HepG2 (cell line): ENCODE measurements at regions not wholly inside any gene's neighbourhood (a gene's known extent, or its start where the extent isn't known, plus 50 kb on each side); places are given as distances from the start of the nearest gene placed in this dataset.

Experiments
- ATAC-seq: fragments of 200-7000 bp; cut with Tn5 transposase; 3 replicates; pipeline ENCODE4 v1.9.1; 2020; ENCODE audit warnings: mild to moderate bottlenecking, moderate library complexity
- BruUV-seq: library from RNA; stranded (reverse); fragments of 400-500 nt; replicated peaks from 2 replicates; lab custom pipeline; 2021; lab: Mats Ljungman, UMichigan
- CTCF ChIA-PET: fragments of 300-600 bp; formaldehyde crosslinking; extraction: SDS; loops from one replicate; lab custom pipeline; 2021; ENCODE audit warnings: low total read pairs, inconsistent platforms, low intra/inter-chr PET ratio; lab: Yijun Ruan, JAX
- POLR2A ChIA-PET: fragments of 350-600 bp; sonication (Branson Sonifier 250); formaldehyde crosslinking; loops from one replicate; lab custom pipeline; 2020; ENCODE audit warnings: antibody characterized with exemption, inconsistent platforms; lab: Yijun Ruan, JAX
- DNase-seq: peaks from one replicate; pipeline ENCODE4 v3.0.0-alpha.2; 2015; ENCODE audit warnings: low spot score
- FAIRE-seq: peaks from 3 replicates; lab custom pipeline; 2011; peaks lifted over from hg19 to GRCh38; lab: Jason Lieb, UNC
- H2AFZ ChIP-seq: one replicate; pipeline ENCODE4 v1.6.1; 2011; ENCODE audit warnings: low read length, inconsistent platforms
- H3K27ac ChIP-seq: fragments of 300-600 bp; 3 replicates; pipeline ENCODE4 v1.8.0; 2011; ENCODE audit warnings: mixed run types, mild to moderate bottlenecking, mixed read lengths, low read length, inconsistent platforms; ENCODE audit not compliant: insufficient read depth; ENCODE audit errors: extremely low read length
- H3K27me3 ChIP-seq, 2 experiments: fragments of 200-600 bp in 1 of 2; 2 replicates in 1 of 2; 3 replicates in 1 of 2; pipeline versions ENCODE4 v1.6.0 to v1.8.0; 2011; ENCODE audit warnings: low read length in 2 of 2, mild to moderate bottlenecking in 2 of 2, moderate library complexity in 2 of 2, inconsistent platforms in 1 of 2; ENCODE audit not compliant: insufficient read depth in 2 of 2, control insufficient read depth in 1 of 2
- H3K36me3 ChIP-seq, 2 experiments: fragments of 200-600 bp in 1 of 2; replicated peaks in 1 of 2; 2 replicates in 1 of 2; 3 replicates in 1 of 2; pipeline versions ENCODE4 v1.5.1 to v1.8.0; 2011; ENCODE audit warnings: low read length in 2 of 2, inconsistent platforms in 1 of 2; ENCODE audit not compliant: insufficient read depth in 2 of 2, control insufficient read depth in 1 of 2
- H3K4me1 ChIP-seq: 2 replicates; pipeline ENCODE4 v1.5.1; 2012; ENCODE audit warnings: low read length, inconsistent platforms; ENCODE audit not compliant: insufficient read depth
- H3K4me2 ChIP-seq: 2 replicates; pipeline ENCODE4 v1.6.0; 2011; ENCODE audit warnings: low read depth, low read length, inconsistent platforms
- H3K4me3 ChIP-seq, 3 experiments: fragments of 200-600 bp in 1 of 3; sonication (generic), shearing (Covaris generic) in 1 of 3; replicated peaks in 1 of 3; 2 replicates each; pipeline ENCODE4 v1.5.1; 2011 to 2016; ENCODE audit warnings: low read length in 3 of 3, inconsistent platforms in 2 of 3, low read depth in 2 of 3, mild to moderate bottlenecking in 2 of 3, control low read depth in 1 of 3, mixed read lengths in 1 of 3; ENCODE audit not compliant: insufficient read depth in 1 of 3
- H3K79me2 ChIP-seq: one replicate; pipeline ENCODE4 v1.6.1; 2011; ENCODE audit warnings: low read length, inconsistent platforms; ENCODE audit not compliant: insufficient read depth
- H3K9ac ChIP-seq: 2 replicates; pipeline ENCODE4 v1.6.0; 2011; ENCODE audit warnings: mild to moderate bottlenecking, low read depth, low read length, inconsistent platforms; ENCODE audit not compliant: insufficient read depth
- H3K9me3 ChIP-seq: 2 replicates; pipeline ENCODE4 v1.5.1; 2012; ENCODE audit warnings: mild to moderate bottlenecking, low read length
- H4K20me1 ChIP-seq: 2 replicates; pipeline ENCODE4 v1.6.0; 2011; ENCODE audit warnings: inconsistent platforms, mild to moderate bottlenecking, low read length, moderate library complexity; ENCODE audit not compliant: insufficient read depth
- ARNT2 ChIP-seq: sonication (generic); formaldehyde crosslinking; IDR thresholded peaks from 2 replicates; pipeline ENCODE4 v1.8.0; 2022; ENCODE audit warnings: mild to moderate bottlenecking, low read depth, missing genetic modification reagents, moderate library complexity
- ATF6 ChIP-seq: sonication (generic); formaldehyde crosslinking; conservative IDR thresholded peaks from 2 replicates; pipeline ENCODE4 v1.4.0; 2020; ENCODE audit warnings: missing genetic modification reagents
- BRD4 ChIP-seq: sonication (generic); formaldehyde crosslinking; IDR thresholded peaks from 2 replicates; pipeline ENCODE4 v1.4.0; 2020; ENCODE audit warnings: missing genetic modification reagents
- CBX5 ChIP-seq: sonication (generic); formaldehyde crosslinking; IDR thresholded peaks from 2 replicates; pipeline ENCODE4 v1.4.0; 2020; ENCODE audit warnings: missing genetic modification reagents, borderline replicate concordance
- CREM ChIP-seq, 2 experiments: sonication (generic) in 1 of 2; formaldehyde crosslinking in 1 of 2; IDR thresholded peaks; 2 replicates each; pipeline versions ENCODE4 v1.4.0 to v1.6.1; 2016 to 2020; ENCODE audit warnings: antibody characterized with exemption in 1 of 2, mild to moderate bottlenecking in 1 of 2, missing genetic modification reagents in 1 of 2
- KLF9 ChIP-seq: IDR thresholded peaks from 2 replicates; pipeline ENCODE4 v1.6.1; 2016; ENCODE audit warnings: low read depth
- LRRFIP1 ChIP-seq: sonication (generic); formaldehyde crosslinking; conservative IDR thresholded peaks from 2 replicates; pipeline ENCODE4 v1.4.0; 2020; ENCODE audit warnings: missing genetic modification reagents
- MIXL1 ChIP-seq: IDR thresholded peaks from 2 replicates; pipeline ENCODE4 v1.6.1; 2016
- NFRKB ChIP-seq: fragments of 450-650 bp; IDR thresholded peaks from 2 replicates; pipeline ENCODE4 v1.6.1; 2017
- RNF219 ChIP-seq: sonication (generic); formaldehyde crosslinking; IDR thresholded peaks from 2 replicates; pipeline ENCODE4 v1.5.0; 2020; ENCODE audit warnings: mild to moderate bottlenecking, missing genetic modification reagents
- TFDP1 ChIP-seq: IDR thresholded peaks from 2 replicates; pipeline ENCODE4 v1.6.1; 2016; ENCODE audit warnings: missing compliant biosample characterization, missing genetic modification reagents, borderline replicate concordance
- ZFP82 ChIP-seq: sonication (generic); formaldehyde crosslinking; IDR thresholded peaks from 2 replicates; pipeline ENCODE4 v1.5.1; 2020; ENCODE audit warnings: mild to moderate bottlenecking, missing genetic modification reagents, borderline replicate concordance
- ZFP90 ChIP-seq: sonication (generic); formaldehyde crosslinking; IDR thresholded peaks from 2 replicates; pipeline ENCODE4 v1.8.0; 2022; ENCODE audit warnings: missing genetic modification reagents, mild to moderate bottlenecking, inconsistent platforms, borderline replicate concordance
- ZNF562 ChIP-seq: sonication (generic); formaldehyde crosslinking; IDR thresholded peaks from 2 replicates; pipeline ENCODE4 v1.8.0; 2022; ENCODE audit warnings: missing genetic modification reagents, borderline replicate concordance
- ZXDC ChIP-seq: sonication (generic); formaldehyde crosslinking; IDR thresholded peaks from 2 replicates; pipeline ENCODE4 v1.5.0; 2020; ENCODE audit warnings: mild to moderate bottlenecking, missing genetic modification reagents
- WGBS: methylation state at CpG from one replicate; pipeline ENCODE4 v1.1.6; 2017; ENCODE audit warnings: low lambda C conversion rate; 5-methylcytosine and 5-hydroxymethylcytosine counted together
- in situ Hi-C: cut with HindIII; loops from 2 replicates; pipeline ENCODE4 v1.10.0; 2017; ENCODE audit warnings: low pct_unique_long_range_greater_than_20kb; ENCODE audit not compliant: extremely low pct_ligation_motif_present
- intact Hi-C: fragments of 100-400 bp; cut with micrococcal nuclease; formaldehyde crosslinking; loops from one replicate; pipeline ENCODE4 v1.10.0; 2022; ENCODE audit not compliant: unreplicated experiment

GRCh38 chr5:88029011-88029410 is 239.6 kb downstream of the TMEM161B start:
- no peak for FAIRE-seq
- ChIA-PET POLR2A (no interaction called here), CTCF (no interaction called here)
- no peaks in the 10 kb centered on the region for H3K36me3 ChIP-seq
- intact Hi-C loops = no loop called here
- H3K9me3 ChIP-seq = no peaks in the 10 kb centered on the region
- H4K20me1 ChIP-seq = no peaks in the 10 kb centered on the region
- no peaks in the 10 kb centered on the region for H3K4me1 ChIP-seq
- no peak overlapping the region for H3K27ac ChIP-seq
- H3K79me2 ChIP-seq = no peaks in the 10 kb centered on the region
- DNase-seq = no peak
- H2AFZ ChIP-seq = no peak overlapping the region
- no peak for ATAC-seq
- no peak overlapping the region for H3K4me2 ChIP-seq
- no peak overlapping the region for H3K9ac ChIP-seq
- in situ Hi-C loops = no loop called here
- no peak overlapping the region for H3K4me3 ChIP-seq
- no TSS peak for BruUV-seq
- WGBS = 23% methylated on average over 2 of the region's 2 CpGs
- no peaks in the 10 kb centered on the region for H3K27me3 ChIP-seq
- no peak for TF ChIP-seq ZFP90 (CRISPR knock-in tag)
- TF ChIP-seq BRD4 (CRISPR knock-in tag) = no peak
- no peak for TF ChIP-seq ZXDC
- TF ChIP-seq ARNT2 (CRISPR knock-in tag) = no peak
- TF ChIP-seq MIXL1 = no peak
- TF ChIP-seq TFDP1 = no peak
- no peak for TF ChIP-seq ZNF562
- no peak for TF ChIP-seq NFRKB
- no peak for TF ChIP-seq CREM (IDR thresholded peaks at IDR 0.05)
- no peak for TF ChIP-seq CREM (CRISPR knock-in tag; IDR thresholded peaks at IDR 0.05)
- TF ChIP-seq LRRFIP1 = no peak
- no peak for TF ChIP-seq CBX5 (CRISPR knock-in tag)
- no peak for TF ChIP-seq ZFP82 (CRISPR knock-in tag)
- TF ChIP-seq KLF9 = no peak
- TF ChIP-seq ATF6 = no peak
- no peak for TF ChIP-seq RNF219 (CRISPR knock-in tag)
